C1 segment of cervical spinal cord (tissue), 14 donors: ENCODE measurements at regions not wholly inside any gene's neighbourhood (a gene's known extent, or its start where the extent isn't known, plus 50 kb on each side); places are given as distances from the start of the nearest gene placed in this dataset.

Source experiments
- DNase-seq, 14 donors: peaks; one replicate each; lab custom pipeline; 2025; lab: John Stamatoyannopoulos, UW

- DNase-seq = no peak
Measured at GRCh38 chr14:61132894-61133293, 148.2 kb downstream of the TMEM30B start.

- no peak for DNase-seq
Measured at GRCh38 chr14:61132336-61132735, 148.8 kb downstream of the TMEM30B start.

GRCh38 chr14:61130512-61131260 is 149.6 kb downstream of the SLC38A6 start:
- DNase-seq = peak in 8 of 14 donors; percentile 11 to 77 (median 44)

- DNase-seq = no peak
Measured at GRCh38 chr14:61129168-61129745, 148.2 kb downstream of the SLC38A6 start.

- no peak for DNase-seq
Measured at GRCh38 chr14:61128382-61129167, 147.5 kb downstream of the SLC38A6 start.

GRCh38 chr14:61126603-61127498 is 145.8 kb downstream of the SLC38A6 start:
- DNase-seq = no peak

- DNase-seq = no peak
Measured at GRCh38 chr14:61125867-61126572, 145.0 kb downstream of the SLC38A6 start.

GRCh38 chr14:61125041-61125866 is 144.2 kb downstream of the SLC38A6 start:
- DNase-seq = no peak

GRCh38 chr14:61122862-61123261 is 141.8 kb downstream of the SLC38A6 start:
- DNase-seq = no peak

- no peak for DNase-seq
Measured at GRCh38 chr14:61121355-61121787, 140.3 kb downstream of the SLC38A6 start.

GRCh38 chr14:61120576-61120975 is 139.5 kb downstream of the SLC38A6 start:
- DNase-seq = no peak

GRCh38 chr14:61119006-61119405 is 138.0 kb downstream of the SLC38A6 start:
- DNase-seq = no peak

- DNase-seq = no peak
Measured at GRCh38 chr14:61116369-61116768, 135.3 kb downstream of the SLC38A6 start.

- DNase-seq = no peak
Measured at GRCh38 chr14:61113561-61114225, 132.6 kb downstream of the SLC38A6 start.

GRCh38 chr14:61112506-61112905 is 131.5 kb downstream of the SLC38A6 start:
- DNase-seq = no peak

- DNase-seq = no peak
Measured at GRCh38 chr14:61111731-61112130, 130.7 kb downstream of the SLC38A6 start.

- no peak for DNase-seq
Measured at GRCh38 chr14:61111209-61111665, 130.2 kb downstream of the SLC38A6 start.

- DNase-seq = no peak
Measured at GRCh38 chr14:61110316-61111082, 129.5 kb downstream of the SLC38A6 start.
